GM15510 (cell line): ENCODE measurements at regions not wholly inside any gene's neighbourhood (a gene's known extent, or its start where the extent isn't known, plus 50 kb on each side); places are given as distances from the start of the nearest gene placed in this dataset.

ENCODE experiments used
- POLR2A ChIP-seq: IDR thresholded peaks from 3 replicates; pipeline ENCODE4 v1.6.1; 2011; ENCODE audit warnings: borderline replicate concordance; ENCODE audit not compliant: insufficient read length; ENCODE audit errors: extremely low read depth

- no peak for TF ChIP-seq POLR2A
These were observed 139.6 kb upstream of the NOX3 start for GRCh38 chr6:155595284-155595683.

- TF ChIP-seq POLR2A: no peak
These were observed 136.1 kb upstream of the NOX3 start for GRCh38 chr6:155591741-155592140.

- no peak for TF ChIP-seq POLR2A
These were observed 133.6 kb upstream of the NOX3 start for GRCh38 chr6:155589190-155589589.

GRCh38 chr6:155587817-155588216, 132.2 kb upstream of the NOX3 start:
- TF ChIP-seq POLR2A: no peak

- no peak for TF ChIP-seq POLR2A
These were observed 130.5 kb upstream of the NOX3 start for GRCh38 chr6:155586090-155586489.

- no peak for TF ChIP-seq POLR2A
These were observed 128.4 kb upstream of the NOX3 start for GRCh38 chr6:155584006-155584405.

GRCh38 chr6:155582016-155582991, 126.7 kb upstream of the NOX3 start:
- no peak for TF ChIP-seq POLR2A

- no peak for TF ChIP-seq POLR2A
These were observed 125.3 kb upstream of the NOX3 start for GRCh38 chr6:155580904-155581303.

GRCh38 chr6:155578251-155578650, 122.6 kb upstream of the NOX3 start:
- TF ChIP-seq POLR2A: no peak

GRCh38 chr6:155561966-155562364, 106.3 kb upstream of the NOX3 start:
- TF ChIP-seq POLR2A: no peak

- no peak for TF ChIP-seq POLR2A
These were observed 105.8 kb upstream of the NOX3 start for GRCh38 chr6:155561257-155561965.

- no peak for TF ChIP-seq POLR2A
These were observed 94.3 kb upstream of the NOX3 start for GRCh38 chr6:155549928-155550327.

- TF ChIP-seq POLR2A: no peak
These were observed 93.6 kb upstream of the NOX3 start for GRCh38 chr6:155549028-155549798.

GRCh38 chr6:155548576-155548975, 92.9 kb upstream of the NOX3 start:
- no peak for TF ChIP-seq POLR2A

- no peak for TF ChIP-seq POLR2A
These were observed 89.0 kb upstream of the NOX3 start for GRCh38 chr6:155544677-155545076.
